Fibroblast of lung (primary cell): ENCODE measurements at regions not wholly inside any gene's neighbourhood (a gene's known extent, or its start where the extent isn't known, plus 50 kb on each side); places are given as distances from the start of the nearest gene placed in this dataset.

Source experiments
- CTCF ChIP-seq, 2 donors: IDR thresholded peaks in 1 of 2; conservative IDR thresholded peaks in 1 of 2; 1 replicate in 1 of 2; 2 replicates in 1 of 2; pipeline ENCODE4 v1.5.1; 2011 to 2012; ENCODE audit warnings: low read length in 2 of 2, control low read depth in 1 of 2, inconsistent platforms in 1 of 2, low read depth in 1 of 2, mild to moderate bottlenecking in 1 of 2
- EZH2 ChIP-seq: IDR thresholded peaks from 2 replicates; pipeline ENCODE4 v1.5.1; 2012; ENCODE audit warnings: low read length, control low read depth, mild to moderate bottlenecking; ENCODE audit errors: missing control alignments

DNA sequence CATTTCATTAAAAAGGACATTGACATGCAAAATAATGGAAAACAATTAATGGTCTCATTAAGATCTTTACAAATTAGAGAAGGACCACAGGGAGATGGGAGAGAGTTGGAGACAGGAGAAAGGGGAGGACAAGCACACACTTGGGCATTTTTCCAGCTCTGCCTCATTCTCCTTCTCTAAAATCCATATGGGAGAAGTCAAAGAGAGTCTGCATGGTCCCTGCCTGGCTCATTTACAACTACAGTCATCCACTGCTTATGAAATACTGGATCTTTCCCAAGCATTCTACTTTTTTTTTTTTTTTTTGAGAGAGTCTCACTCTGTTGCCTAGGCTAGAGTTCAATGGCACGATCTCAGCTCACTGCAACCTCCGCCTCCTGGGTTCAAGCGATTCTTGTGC lies 518.9 kb upstream of the CELF2 start:
- TF ChIP-seq CTCF (conservative IDR thresholded peaks at IDR 0.05 in 1 of 2, IDR thresholded peaks at IDR 0.05 in 1 of 2; ENCODE audit: low read depth in 1 of 2, low read length in 2 of 2) (no peak), EZH2 (no peak)
